ENCODE measurements at regions not wholly inside any gene's neighbourhood (a gene's known extent, or its start where the extent isn't known, plus 50 kb on each side); places are given as distances from the start of the nearest gene placed in this dataset.

DNA sequence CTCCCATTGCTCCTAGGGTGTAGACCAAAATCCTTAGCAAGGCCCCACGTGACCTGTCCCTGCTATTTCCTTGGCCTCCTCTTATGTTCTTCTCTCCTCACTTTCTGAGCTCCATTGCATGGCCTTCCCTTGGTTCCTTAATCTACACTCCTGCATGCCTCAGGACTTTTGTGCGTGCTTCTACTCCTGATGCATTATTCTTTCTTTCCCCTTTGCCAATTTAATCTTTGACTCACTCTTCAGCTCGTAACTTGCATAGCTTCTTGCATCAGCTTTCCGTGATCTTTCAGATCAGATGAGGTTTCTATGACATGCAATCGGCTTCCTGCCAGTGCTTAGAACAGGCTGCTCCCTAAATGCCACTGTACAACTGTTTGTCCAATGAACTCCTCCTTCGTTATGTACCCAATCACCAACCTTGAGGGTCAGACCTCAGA is 261.6 kb upstream of the CADM1 start:
- TF ChIP-seq, protein P1, sequence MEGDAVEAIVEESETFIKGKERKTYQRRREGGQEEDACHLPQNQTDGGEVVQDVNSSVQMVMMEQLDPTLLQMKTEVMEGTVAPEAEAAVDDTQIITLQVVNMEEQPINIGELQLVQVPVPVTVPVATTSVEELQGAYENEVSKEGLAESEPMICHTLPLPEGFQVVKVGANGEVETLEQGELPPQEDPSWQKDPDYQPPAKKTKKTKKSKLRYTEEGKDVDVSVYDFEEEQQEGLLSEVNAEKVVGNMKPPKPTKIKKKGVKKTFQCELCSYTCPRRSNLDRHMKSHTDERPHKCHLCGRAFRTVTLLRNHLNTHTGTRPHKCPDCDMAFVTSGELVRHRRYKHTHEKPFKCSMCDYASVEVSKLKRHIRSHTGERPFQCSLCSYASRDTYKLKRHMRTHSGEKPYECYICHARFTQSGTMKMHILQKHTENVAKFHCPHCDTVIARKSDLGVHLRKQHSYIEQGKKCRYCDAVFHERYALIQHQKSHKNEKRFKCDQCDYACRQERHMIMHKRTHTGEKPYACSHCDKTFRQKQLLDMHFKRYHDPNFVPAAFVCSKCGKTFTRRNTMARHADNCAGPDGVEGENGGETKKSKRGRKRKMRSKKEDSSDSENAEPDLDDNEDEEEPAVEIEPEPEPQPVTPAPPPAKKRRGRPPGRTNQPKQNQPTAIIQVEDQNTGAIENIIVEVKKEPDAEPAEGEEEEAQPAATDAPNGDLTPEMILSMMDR (IDR thresholded peaks at IDR 0.05) = no peak
- no peak for TF ChIP-seq POLR2A (IDR thresholded peaks at IDR 0.05)
- no peak for TF ChIP-seq EP300 (IDR thresholded peaks at IDR 0.05)
- no peak for TF ChIP-seq POLR2AphosphoS5 (IDR thresholded peaks at IDR 0.05)
